GM18858 (cell line): ENCODE measurements at regions not wholly inside any gene's neighbourhood (a gene's known extent, or its start where the extent isn't known, plus 50 kb on each side); places are given as distances from the start of the nearest gene placed in this dataset.
A peak's percentile ranks its signal among the peaks of the same experiment; 100 is the strongest.

Experiments used
- ATAC-seq: cut with Tn5 transposase; IDR thresholded peaks from one replicate; pipeline ENCODE4 v1.9.1; 2021; ENCODE audit not compliant: unreplicated experiment

- ATAC-seq: no peak
Observed at GRCh38 chr3:72153477-72154314, 368.7 kb upstream of the PROK2 start.

GRCh38 chr3:72152551-72153476 is 367.9 kb upstream of the PROK2 start:
- ATAC-seq: no peak

GRCh38 chr3:72151465-72152238 is 366.7 kb upstream of the PROK2 start:
- no peak for ATAC-seq

- no peak for ATAC-seq
Observed at GRCh38 chr3:72150634-72151412, 365.9 kb upstream of the PROK2 start.

GRCh38 chr3:72149645-72150300 is 364.8 kb upstream of the PROK2 start:
- ATAC-seq: no peak

- ATAC-seq: no peak
Observed at GRCh38 chr3:72147600-72147999, 362.7 kb upstream of the PROK2 start.

- no peak for ATAC-seq
Observed at GRCh38 chr3:72145506-72146380, 360.8 kb upstream of the PROK2 start.

- peak; percentile 90 for ATAC-seq
Observed at GRCh38 chr3:72144773-72145505, 360.0 kb upstream of the PROK2 start.

- no peak for ATAC-seq
Observed at GRCh38 chr3:72143966-72144717, 359.2 kb upstream of the PROK2 start.

- no peak for ATAC-seq
Observed at GRCh38 chr3:72143322-72143721, 358.4 kb upstream of the PROK2 start.

GRCh38 chr3:72142028-72142427 is 357.1 kb upstream of the PROK2 start:
- ATAC-seq: no peak

GRCh38 chr3:72141264-72141663 is 356.3 kb upstream of the PROK2 start:
- no peak for ATAC-seq

GRCh38 chr3:72139316-72139715 is 354.4 kb upstream of the PROK2 start:
- no peak for ATAC-seq

- peak; percentile 34 for ATAC-seq
Observed at GRCh38 chr3:72137865-72138861, 353.2 kb upstream of the PROK2 start.

- ATAC-seq: no peak
Observed at GRCh38 chr3:72135636-72136035, 350.7 kb upstream of the PROK2 start.

GRCh38 chr3:72134989-72135451 is 350.1 kb upstream of the PROK2 start:
- ATAC-seq: peak; percentile 76
